K562 (cell line): ENCODE measurements at regions not wholly inside any gene's neighbourhood (a gene's known extent, or its start where the extent isn't known, plus 50 kb on each side); places are given as distances from the start of the nearest gene placed in this dataset.

Experiments used
- ATAC-seq: fragments of 200-7000 bp; cut with Tn5 transposase; 3 replicates; pipeline ENCODE4 v1.9.1; 2020; ENCODE audit warnings: moderate library complexity
- BruUV-seq: library from RNA; stranded (reverse); fragments of 400-500 nt; replicated peaks from 2 replicates; lab custom pipeline; 2021; lab: Mats Ljungman, UMichigan
- CTCF ChIA-PET: fragments of 300-600 bp; formaldehyde crosslinking; extraction: SDS; loops from one replicate; lab custom pipeline; 2021; ENCODE audit warnings: low intra/inter-chr PET ratio; lab: Yijun Ruan, JAX
- POLR2A ChIA-PET: fragments of 300-600, 350-650 bp; sonication (Branson Sonifier 250); formaldehyde crosslinking; extraction: SDS; loops from one replicate; lab custom pipeline; 2021; ENCODE audit warnings: antibody characterized with exemption, inconsistent platforms; lab: Yijun Ruan, JAX
- DNase-seq, 4 experiments: peaks; one replicate each; pipeline versions ENCODE4 v3.0.0 to v3.0.0-alpha.2; 2011 to 2018; ENCODE audit warnings: low spot score in 3 of 4, mixed read lengths in 3 of 4; ENCODE audit errors: extremely low read depth in 1 of 4
- FAIRE-seq: peaks from 2 replicates; lab custom pipeline; 2011; peaks lifted over from hg19 to GRCh38; lab: Jason Lieb, UNC
- H2AFZ ChIP-seq: 2 replicates; pipeline ENCODE4 v1.6.0; 2011; ENCODE audit warnings: low read depth, low read length, control low read depth, inconsistent platforms
- H3K27ac ChIP-seq: fragments of 200-600 bp; 3 replicates; pipeline ENCODE4 v1.8.0; 2011; ENCODE audit warnings: low read depth, mild to moderate bottlenecking, control low read depth, inconsistent platforms, low read length, moderate library complexity, mixed read lengths; ENCODE audit errors: extremely low read depth
- H3K27me3 ChIP-seq, 2 experiments: fragments of 300-600 bp in 1 of 2; 2 replicates in 1 of 2; 3 replicates in 1 of 2; pipeline versions ENCODE4 v1.6.0 to v1.8.0; 2011; ENCODE audit warnings: inconsistent platforms in 2 of 2, low read length in 2 of 2, mild to moderate bottlenecking in 1 of 2, mixed read lengths in 1 of 2, moderate library complexity in 1 of 2; ENCODE audit not compliant: control insufficient read depth in 2 of 2, insufficient read depth in 2 of 2
- H3K36me3 ChIP-seq: fragments of 300-600 bp; 3 replicates; pipeline ENCODE4 v1.8.0; 2011; ENCODE audit warnings: mild to moderate bottlenecking, low read length, inconsistent platforms; ENCODE audit not compliant: control insufficient read depth, insufficient read depth
- H3K4me1 ChIP-seq, 2 experiments: fragments of 200-600 bp in 1 of 2; replicated peaks in 1 of 2; 2 replicates in 1 of 2; 3 replicates in 1 of 2; pipeline versions ENCODE4 v1.5.1 to v1.8.0; 2011; ENCODE audit warnings: inconsistent platforms in 2 of 2, low read length in 2 of 2, mild to moderate bottlenecking in 1 of 2, mixed read lengths in 1 of 2, moderate library complexity in 1 of 2; ENCODE audit not compliant: control insufficient read depth in 2 of 2, insufficient read depth in 2 of 2
- H3K4me2 ChIP-seq: 2 replicates; pipeline ENCODE4 v1.6.1; 2011; ENCODE audit warnings: low read length, control low read depth, inconsistent platforms, mixed read lengths; ENCODE audit not compliant: insufficient read depth
- H3K4me3 ChIP-seq: fragments of 200-600 bp; sonication (generic), shearing (Covaris generic); 2 replicates; pipeline ENCODE4 v1.5.1; 2016; ENCODE audit warnings: control low read depth, inconsistent platforms
- H3K79me2 ChIP-seq: fragments of 200-600 bp; 3 replicates; pipeline ENCODE4 v1.8.0; 2011; ENCODE audit warnings: low read length, inconsistent platforms; ENCODE audit not compliant: control insufficient read depth, insufficient read depth
- H3K9ac ChIP-seq, 2 experiments: 2 replicates each; pipeline versions ENCODE4 v1.6.0 to v1.6.1; 2011; ENCODE audit warnings: low read depth in 2 of 2, low read length in 2 of 2, control low read depth in 1 of 2, inconsistent platforms in 1 of 2, mild to moderate bottlenecking in 1 of 2, mixed read lengths in 1 of 2; ENCODE audit not compliant: insufficient read depth in 1 of 2
- H3K9me1 ChIP-seq: one replicate; pipeline ENCODE4 v1.6.0; 2011; ENCODE audit warnings: inconsistent platforms, mild to moderate bottlenecking, low read length, moderate library complexity; ENCODE audit not compliant: control insufficient read depth, insufficient read depth
- H3K9me3 ChIP-seq: replicated peaks from 2 replicates; pipeline ENCODE4 v1.5.1; 2011; ENCODE audit warnings: low read depth, low read length, inconsistent platforms; ENCODE audit not compliant: control insufficient read depth, insufficient read depth
- H4K20me1 ChIP-seq: replicated peaks from 2 replicates; pipeline ENCODE4 v1.6.1; 2011; ENCODE audit warnings: low read length, inconsistent platforms, mixed read lengths; ENCODE audit not compliant: control insufficient read depth, insufficient read depth
- CBFA2T2 ChIP-seq: fragments of 450-650 bp; conservative IDR thresholded peaks from 2 replicates; pipeline ENCODE4 v1.6.1; 2017; ENCODE audit warnings: mild to moderate bottlenecking
- CBFA2T3 ChIP-seq: fragments of 450-650 bp; IDR thresholded peaks from 2 replicates; pipeline ENCODE4 v1.6.1; 2017
- DDX20 ChIP-seq: fragments of 450-650 bp; IDR thresholded peaks from 2 replicates; pipeline ENCODE4 v1.6.1; 2016; ENCODE audit warnings: missing genetic modification characterization, low read depth, mild to moderate bottlenecking, missing compliant biosample characterization, moderate library complexity
- E2F3 ChIP-seq: fragments of 250-450 bp; sonication (Bioruptor Pico); IDR thresholded peaks from 2 replicates; pipeline ENCODE4 v1.4.0; 2020; ENCODE audit warnings: mild to moderate bottlenecking
- EGR1 ChIP-seq: fragments of 450-650 bp; conservative IDR thresholded peaks from 2 replicates; pipeline ENCODE4 v1.6.1; 2017; ENCODE audit warnings: mild to moderate bottlenecking
- FOXA1 ChIP-seq: fragments of 450-650 bp; IDR thresholded peaks from 2 replicates; pipeline ENCODE4 v1.6.1; 2016; ENCODE audit warnings: mild to moderate bottlenecking, borderline replicate concordance
- GABPA ChIP-seq: fragments of 200-800 bp; sonication (Bioruptor generic); conservative IDR thresholded peaks from 2 replicates; pipeline ENCODE4 v1.6.1; 2016; ENCODE audit warnings: low read depth, missing genetic modification characterization, missing compliant biosample characterization
- HNRNPLL ChIP-seq: fragments of 200-400 bp; formaldehyde crosslinking; IDR thresholded peaks from 2 replicates; pipeline ENCODE4 v1.6.1; 2017; ENCODE audit warnings: low read length, low read depth, mild to moderate bottlenecking; ENCODE audit not compliant: poor library complexity, severe bottlenecking
- LARP7 ChIP-seq: fragments of 450-650 bp; IDR thresholded peaks from 2 replicates; pipeline ENCODE4 v1.6.1; 2016
- TAL1 ChIP-seq: fragments of 450-650 bp; IDR thresholded peaks from 2 replicates; pipeline ENCODE4 v1.6.1; 2016; ENCODE audit warnings: mild to moderate bottlenecking
- TCF3 ChIP-seq: sonication (generic); formaldehyde crosslinking; IDR thresholded peaks from 2 replicates; pipeline ENCODE4 v1.4.0; 2020; ENCODE audit warnings: mild to moderate bottlenecking, missing genetic modification reagents
- USF2 ChIP-seq: sonication (generic); formaldehyde crosslinking; IDR thresholded peaks from 2 replicates; pipeline ENCODE4 v1.5.0; 2020; ENCODE audit warnings: missing genetic modification reagents
- ZHX1 ChIP-seq: fragments of 150-350 bp; conservative IDR thresholded peaks from 2 replicates; pipeline ENCODE4 v1.6.1; 2014; ENCODE audit warnings: low read length
- ZNF282 ChIP-seq: sonication (generic); formaldehyde crosslinking; IDR thresholded peaks from 2 replicates; pipeline ENCODE4 v1.8.1; 2023; ENCODE audit warnings: missing genetic modification reagents
- ZNF699 ChIP-seq: fragments of 250-450 bp; sonication (Bioruptor Pico); IDR thresholded peaks from 2 replicates; pipeline ENCODE4 v1.8.0; 2021; ENCODE audit warnings: mild to moderate bottlenecking, moderate library complexity; ENCODE audit not compliant: insufficient replicate concordance
- WGBS: fragments of 100-300 bp; shearing (Covaris generic); methylation state at CpG from one replicate; pipeline ENCODE4 v1.1.6; 2016; ENCODE audit warnings: low coverage, mixed read lengths; ENCODE audit not compliant: insufficient coverage; ENCODE audit errors: missing lambda C conversion rate; 5-methylcytosine and 5-hydroxymethylcytosine counted together
- in situ Hi-C: fragments of 300-500 bp; cut with MboI; formaldehyde crosslinking; loops from 4 replicates; pipeline ENCODE4 v1.15.0; 2018; ENCODE audit warnings: inconsistent platforms, mixed read lengths
- intact Hi-C: fragments of 100-400 bp; cut with micrococcal nuclease; formaldehyde crosslinking; loops from 2 replicates; pipeline ENCODE4 v1.14.2; 2022

- ChIA-PET CTCF (no interaction called here), POLR2A (no interaction called here)
- ATAC-seq (no peak), DNase-seq (no peak)
- no peak overlapping the region for H3K4me2 ChIP-seq
- no peaks in the 10 kb centered on the region for H3K79me2 ChIP-seq
- BruUV-seq = no TSS peak
- in situ Hi-C loops (no loop called here), intact Hi-C loops (no loop called here)
- no peak overlapping the region for H2AFZ ChIP-seq
- H3K9me3 ChIP-seq = no peaks in the 10 kb centered on the region
- H3K27ac ChIP-seq = no peak overlapping the region
- H3K27me3 ChIP-seq = no peaks in the 10 kb centered on the region
- no peak for TF ChIP-seq ZHX1
- no peak for TF ChIP-seq FOXA1
- TF ChIP-seq LARP7 = no peak
- TF ChIP-seq, all 486 proteins: peak for 0
- H3K4me1 ChIP-seq = no peaks in the 10 kb centered on the region; a peak in 1 of 5 replicates
- H3K4me3 ChIP-seq = no peak overlapping the region
- no peak overlapping the region for H3K9ac ChIP-seq
- 0% methylated on average over 5 of the region's 5 CpGs for WGBS
- H3K9me1 ChIP-seq = no peaks in the 10 kb centered on the region
- H4K20me1 ChIP-seq = no peaks in the 10 kb centered on the region
- H3K36me3 ChIP-seq = no peaks in the 10 kb centered on the region
- FAIRE-seq = no peak
These were observed 248.5 kb downstream of the DUSP6 start for GRCh38 chr12:89103831-89104230.

GRCh38 chr12:89101440-89101839 is 250.9 kb downstream of the DUSP6 start:
- DNase-seq = peak in 2 of 4 experiments; percentile 11 to 57
- H3K27me3 ChIP-seq = no peaks in the 10 kb centered on the region
- H3K36me3 ChIP-seq = no peaks in the 10 kb centered on the region
- intact Hi-C loops (no loop called here), in situ Hi-C loops (no loop called here)
- POLR2A ChIA-PET = no interaction called here
- no peak for ATAC-seq
- H2AFZ ChIP-seq = no peak overlapping the region
- WGBS = 2% methylated on average over 4 of the region's 4 CpGs
- no TSS peak for BruUV-seq
- CTCF ChIA-PET = no interaction called here
- H4K20me1 ChIP-seq = no peaks in the 10 kb centered on the region
- FAIRE-seq = no peak
- H3K79me2 ChIP-seq = no peaks in the 10 kb centered on the region
- no peak overlapping the region for H3K9ac ChIP-seq
- H3K9me3 ChIP-seq = no peaks in the 10 kb centered on the region
- peak overlapping the region; percentile 41; the same call in 1 of the 3 replicates for H3K27ac ChIP-seq
- no peak overlapping the region for H3K4me3 ChIP-seq
- no peaks in the 10 kb centered on the region for H3K9me1 ChIP-seq
- no peaks in the 10 kb centered on the region; a peak in 1 of 5 replicates for H3K4me1 ChIP-seq
- H3K4me2 ChIP-seq = no peak overlapping the region
- TF ChIP-seq GABPA (tag) (0 out of 2 replicates have a peak, but pooled peaks have one; percentile 1), USF2 (CRISPR knock-in tag) (no peak), CBFA2T3 (peak; percentile 62), TAL1 (0 out of 2 replicates have a peak, but pooled peaks have one; percentile 24), EGR1 (peak; percentile 46; the same call in 1 of the 2 replicates), TCF3 (peak; percentile 80), E2F3 (CRISPR knock-in tag) (peak; percentile 50; the same call in 1 of the 2 replicates), CBFA2T2 (peak; percentile 30; the same call in 1 of the 2 replicates), HNRNPLL (no peak), ZNF699 (CRISPR knock-in tag) (no peak), ZNF282 (CRISPR knock-in tag) (no peak), DDX20 (no peak)
